Neural cell (in vitro differentiated cells): ENCODE measurements at regions not wholly inside any gene's neighbourhood (a gene's known extent, or its start where the extent isn't known, plus 50 kb on each side); places are given as distances from the start of the nearest gene placed in this dataset.

Source experiments
- EP300 ChIP-seq: fragments of 450-650 bp; conservative IDR thresholded peaks from 2 replicates; pipeline ENCODE4 v1.6.1; 2014; ENCODE audit warnings: antibody characterized with exemption, mild to moderate bottlenecking, moderate library complexity; ENCODE audit not compliant: poor library complexity, severe bottlenecking
- EZH2 ChIP-seq: fragments of 200-600, 300-800 bp; shearing (Covaris generic), sonication (generic); IDR thresholded peaks from 2 replicates; pipeline ENCODE4 v1.6.1; 2014; ENCODE audit warnings: antibody characterized with exemption, low read length, borderline replicate concordance, mild to moderate bottlenecking; ENCODE audit not compliant: insufficient read depth, poor library complexity, severe bottlenecking
- POLR2AphosphoS5 ChIP-seq: IDR thresholded peaks from 2 replicates; pipeline ENCODE4 v1.6.1; 2012
- RAD21 ChIP-seq: fragments of 450-650 bp; conservative IDR thresholded peaks from 2 replicates; pipeline ENCODE4 v1.6.1; 2014; ENCODE audit warnings: antibody characterized with exemption, mild to moderate bottlenecking, moderate library complexity
- SMC3 ChIP-seq: fragments of 450-650 bp; conservative IDR thresholded peaks from 2 replicates; pipeline ENCODE4 v1.6.1; 2014; ENCODE audit warnings: antibody characterized with exemption, mild to moderate bottlenecking, moderate library complexity; ENCODE audit not compliant: poor library complexity
- TAF1 ChIP-seq: IDR thresholded peaks from 2 replicates; pipeline ENCODE4 v1.6.1; 2012; ENCODE audit warnings: low read depth
- TF ChIP-seq, protein P1 (sequence below): fragments of 450-650 bp; IDR thresholded peaks from 2 replicates; pipeline ENCODE4 v1.5.1; 2014; ENCODE audit warnings: antibody characterized with exemption, mild to moderate bottlenecking, moderate library complexity; ENCODE audit not compliant: poor library complexity, severe bottlenecking
- TF ChIP-seq, protein P2 (sequence below): IDR thresholded peaks from 2 replicates; pipeline ENCODE4 v1.6.1; 2012; ENCODE audit warnings: borderline replicate concordance

DNA sequence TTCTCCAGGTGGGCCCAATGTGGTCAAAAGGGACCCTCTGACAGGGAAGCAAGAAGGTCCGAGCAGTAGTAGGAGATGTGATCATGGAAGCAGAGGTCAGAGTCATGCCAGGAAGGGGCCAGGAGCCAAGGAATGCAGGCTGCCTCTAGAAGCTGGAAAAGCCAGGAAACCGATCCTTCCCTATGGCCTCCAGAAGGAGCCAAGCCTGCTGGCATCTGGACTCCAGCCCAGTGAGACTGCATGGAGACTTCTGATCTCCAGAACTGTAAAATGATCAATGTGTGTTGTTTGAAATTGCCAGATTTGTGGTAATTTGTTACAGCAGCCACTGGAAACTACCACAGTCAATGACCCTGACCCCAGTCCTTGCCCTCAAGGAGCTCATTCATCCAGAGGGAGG, 56.8 kb upstream of the SPATA12 start:
- TF ChIP-seq SMC3 (no peak), EP300 (no peak), EZH2 (no peak), POLR2AphosphoS5 (no peak), TAF1 (no peak), RAD21 (no peak)
- TF ChIP-seq, protein P1, sequence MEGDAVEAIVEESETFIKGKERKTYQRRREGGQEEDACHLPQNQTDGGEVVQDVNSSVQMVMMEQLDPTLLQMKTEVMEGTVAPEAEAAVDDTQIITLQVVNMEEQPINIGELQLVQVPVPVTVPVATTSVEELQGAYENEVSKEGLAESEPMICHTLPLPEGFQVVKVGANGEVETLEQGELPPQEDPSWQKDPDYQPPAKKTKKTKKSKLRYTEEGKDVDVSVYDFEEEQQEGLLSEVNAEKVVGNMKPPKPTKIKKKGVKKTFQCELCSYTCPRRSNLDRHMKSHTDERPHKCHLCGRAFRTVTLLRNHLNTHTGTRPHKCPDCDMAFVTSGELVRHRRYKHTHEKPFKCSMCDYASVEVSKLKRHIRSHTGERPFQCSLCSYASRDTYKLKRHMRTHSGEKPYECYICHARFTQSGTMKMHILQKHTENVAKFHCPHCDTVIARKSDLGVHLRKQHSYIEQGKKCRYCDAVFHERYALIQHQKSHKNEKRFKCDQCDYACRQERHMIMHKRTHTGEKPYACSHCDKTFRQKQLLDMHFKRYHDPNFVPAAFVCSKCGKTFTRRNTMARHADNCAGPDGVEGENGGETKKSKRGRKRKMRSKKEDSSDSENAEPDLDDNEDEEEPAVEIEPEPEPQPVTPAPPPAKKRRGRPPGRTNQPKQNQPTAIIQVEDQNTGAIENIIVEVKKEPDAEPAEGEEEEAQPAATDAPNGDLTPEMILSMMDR, result no peak
- TF ChIP-seq, protein P2, sequence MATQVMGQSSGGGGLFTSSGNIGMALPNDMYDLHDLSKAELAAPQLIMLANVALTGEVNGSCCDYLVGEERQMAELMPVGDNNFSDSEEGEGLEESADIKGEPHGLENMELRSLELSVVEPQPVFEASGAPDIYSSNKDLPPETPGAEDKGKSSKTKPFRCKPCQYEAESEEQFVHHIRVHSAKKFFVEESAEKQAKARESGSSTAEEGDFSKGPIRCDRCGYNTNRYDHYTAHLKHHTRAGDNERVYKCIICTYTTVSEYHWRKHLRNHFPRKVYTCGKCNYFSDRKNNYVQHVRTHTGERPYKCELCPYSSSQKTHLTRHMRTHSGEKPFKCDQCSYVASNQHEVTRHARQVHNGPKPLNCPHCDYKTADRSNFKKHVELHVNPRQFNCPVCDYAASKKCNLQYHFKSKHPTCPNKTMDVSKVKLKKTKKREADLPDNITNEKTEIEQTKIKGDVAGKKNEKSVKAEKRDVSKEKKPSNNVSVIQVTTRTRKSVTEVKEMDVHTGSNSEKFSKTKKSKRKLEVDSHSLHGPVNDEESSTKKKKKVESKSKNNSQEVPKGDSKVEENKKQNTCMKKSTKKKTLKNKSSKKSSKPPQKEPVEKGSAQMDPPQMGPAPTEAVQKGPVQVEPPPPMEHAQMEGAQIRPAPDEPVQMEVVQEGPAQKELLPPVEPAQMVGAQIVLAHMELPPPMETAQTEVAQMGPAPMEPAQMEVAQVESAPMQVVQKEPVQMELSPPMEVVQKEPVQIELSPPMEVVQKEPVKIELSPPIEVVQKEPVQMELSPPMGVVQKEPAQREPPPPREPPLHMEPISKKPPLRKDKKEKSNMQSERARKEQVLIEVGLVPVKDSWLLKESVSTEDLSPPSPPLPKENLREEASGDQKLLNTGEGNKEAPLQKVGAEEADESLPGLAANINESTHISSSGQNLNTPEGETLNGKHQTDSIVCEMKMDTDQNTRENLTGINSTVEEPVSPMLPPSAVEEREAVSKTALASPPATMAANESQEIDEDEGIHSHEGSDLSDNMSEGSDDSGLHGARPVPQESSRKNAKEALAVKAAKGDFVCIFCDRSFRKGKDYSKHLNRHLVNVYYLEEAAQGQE, result no peak
